RWPE2 (cell line): ENCODE measurements at regions not wholly inside any gene's neighbourhood (a gene's known extent, or its start where the extent isn't known, plus 50 kb on each side); places are given as distances from the start of the nearest gene placed in this dataset.
A peak's percentile ranks its signal among the peaks of the same experiment; 100 is the strongest.

Experiments used
- ATAC-seq: fragments of 200-7000 bp; cut with Tn5 transposase; 3 replicates; pipeline ENCODE4 v1.9.1; 2021; ENCODE audit warnings: low read depth
- DNase-seq: peaks from one replicate; pipeline ENCODE4 v3.0.0-alpha.2; 2020; ENCODE audit warnings: low spot score
- H3K27ac ChIP-seq: fragments of 450-650 bp; 2 replicates; pipeline ENCODE4 v1.5.1; 2017; ENCODE audit warnings: mild to moderate bottlenecking; ENCODE audit not compliant: poor library complexity, severe bottlenecking
- H3K27me3 ChIP-seq: fragments of 250-450 bp; sonication (Bioruptor Pico); 2 replicates; pipeline ENCODE4 v1.5.1; 2021; ENCODE audit warnings: mild to moderate bottlenecking, moderate library complexity; ENCODE audit not compliant: insufficient read depth, poor library complexity, severe bottlenecking
- H3K36me3 ChIP-seq: fragments of 250-450 bp; sonication (Bioruptor Pico); 2 replicates; pipeline ENCODE4 v1.5.1; 2020; ENCODE audit warnings: low read depth, mild to moderate bottlenecking, moderate library complexity
- H3K4me1 ChIP-seq: fragments of 250-450 bp; sonication (Bioruptor Pico); 2 replicates; pipeline ENCODE4 v1.5.1; 2021; ENCODE audit warnings: mild to moderate bottlenecking, moderate library complexity; ENCODE audit not compliant: insufficient read depth, poor library complexity, severe bottlenecking
- H3K4me3 ChIP-seq: fragments of 250-450 bp; sonication (Bioruptor Pico); 2 replicates; pipeline ENCODE4 v1.5.1; 2021; ENCODE audit warnings: mild to moderate bottlenecking, moderate library complexity; ENCODE audit not compliant: severe bottlenecking
- H3K9me3 ChIP-seq: fragments of 250-450 bp; sonication (Bioruptor Pico); 2 replicates; pipeline ENCODE4 v1.5.1; 2021; ENCODE audit warnings: mild to moderate bottlenecking, moderate library complexity; ENCODE audit not compliant: severe bottlenecking
- TF ChIP-seq, protein P1 (sequence below): fragments of 450-650 bp; IDR thresholded peaks from one replicate; pipeline ENCODE4 v1.5.1; 2017; ENCODE audit warnings: mild to moderate bottlenecking, moderate library complexity; ENCODE audit not compliant: poor library complexity, severe bottlenecking

GRCh38 chr19:31416548-31416947, 67.3 kb upstream of the TSHZ3 start:
- TF ChIP-seq, protein P1, sequence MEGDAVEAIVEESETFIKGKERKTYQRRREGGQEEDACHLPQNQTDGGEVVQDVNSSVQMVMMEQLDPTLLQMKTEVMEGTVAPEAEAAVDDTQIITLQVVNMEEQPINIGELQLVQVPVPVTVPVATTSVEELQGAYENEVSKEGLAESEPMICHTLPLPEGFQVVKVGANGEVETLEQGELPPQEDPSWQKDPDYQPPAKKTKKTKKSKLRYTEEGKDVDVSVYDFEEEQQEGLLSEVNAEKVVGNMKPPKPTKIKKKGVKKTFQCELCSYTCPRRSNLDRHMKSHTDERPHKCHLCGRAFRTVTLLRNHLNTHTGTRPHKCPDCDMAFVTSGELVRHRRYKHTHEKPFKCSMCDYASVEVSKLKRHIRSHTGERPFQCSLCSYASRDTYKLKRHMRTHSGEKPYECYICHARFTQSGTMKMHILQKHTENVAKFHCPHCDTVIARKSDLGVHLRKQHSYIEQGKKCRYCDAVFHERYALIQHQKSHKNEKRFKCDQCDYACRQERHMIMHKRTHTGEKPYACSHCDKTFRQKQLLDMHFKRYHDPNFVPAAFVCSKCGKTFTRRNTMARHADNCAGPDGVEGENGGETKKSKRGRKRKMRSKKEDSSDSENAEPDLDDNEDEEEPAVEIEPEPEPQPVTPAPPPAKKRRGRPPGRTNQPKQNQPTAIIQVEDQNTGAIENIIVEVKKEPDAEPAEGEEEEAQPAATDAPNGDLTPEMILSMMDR: no peak
- no peak overlapping the region for H3K27ac ChIP-seq
- ATAC-seq (no peak), DNase-seq (no peak)
- H3K27me3 ChIP-seq: no peaks in the 10 kb centered on the region
- H3K4me3 ChIP-seq: no peak overlapping the region
- no peaks in the 10 kb centered on the region for H3K36me3 ChIP-seq
- H3K4me1 ChIP-seq: no peaks in the 10 kb centered on the region
- no peaks in the 10 kb centered on the region for H3K9me3 ChIP-seq

DNA sequence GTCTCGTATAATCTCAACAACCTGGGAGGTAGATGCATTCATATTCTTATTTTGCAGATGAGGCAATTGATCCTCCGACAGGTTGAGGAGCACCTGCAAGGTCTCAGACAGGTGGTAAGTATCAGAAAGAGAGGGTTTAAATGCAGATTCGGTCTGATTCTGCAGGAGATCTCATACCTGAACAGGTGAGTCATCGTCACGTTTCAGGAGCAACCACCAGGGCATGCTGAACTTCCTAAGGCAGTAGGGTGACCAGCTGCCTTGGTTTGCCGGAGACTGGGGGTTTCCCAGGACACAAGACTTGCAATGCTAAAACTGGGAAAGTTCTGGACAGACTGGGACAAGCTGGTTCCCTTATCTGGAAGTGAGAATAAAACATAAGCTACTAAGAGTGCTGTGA, 68.8 kb upstream of the TSHZ3 start:
- H3K4me3 ChIP-seq: no peak overlapping the region
- ATAC-seq (peak; percentile 70), DNase-seq (no peak)
- H3K9me3 ChIP-seq: no peaks in the 10 kb centered on the region
- no peaks in the 10 kb centered on the region for H3K27me3 ChIP-seq
- H3K27ac ChIP-seq: no peak overlapping the region
- no peaks in the 10 kb centered on the region for H3K36me3 ChIP-seq
- H3K4me1 ChIP-seq: no peaks in the 10 kb centered on the region
- TF ChIP-seq, protein P1: no peak

DNA sequence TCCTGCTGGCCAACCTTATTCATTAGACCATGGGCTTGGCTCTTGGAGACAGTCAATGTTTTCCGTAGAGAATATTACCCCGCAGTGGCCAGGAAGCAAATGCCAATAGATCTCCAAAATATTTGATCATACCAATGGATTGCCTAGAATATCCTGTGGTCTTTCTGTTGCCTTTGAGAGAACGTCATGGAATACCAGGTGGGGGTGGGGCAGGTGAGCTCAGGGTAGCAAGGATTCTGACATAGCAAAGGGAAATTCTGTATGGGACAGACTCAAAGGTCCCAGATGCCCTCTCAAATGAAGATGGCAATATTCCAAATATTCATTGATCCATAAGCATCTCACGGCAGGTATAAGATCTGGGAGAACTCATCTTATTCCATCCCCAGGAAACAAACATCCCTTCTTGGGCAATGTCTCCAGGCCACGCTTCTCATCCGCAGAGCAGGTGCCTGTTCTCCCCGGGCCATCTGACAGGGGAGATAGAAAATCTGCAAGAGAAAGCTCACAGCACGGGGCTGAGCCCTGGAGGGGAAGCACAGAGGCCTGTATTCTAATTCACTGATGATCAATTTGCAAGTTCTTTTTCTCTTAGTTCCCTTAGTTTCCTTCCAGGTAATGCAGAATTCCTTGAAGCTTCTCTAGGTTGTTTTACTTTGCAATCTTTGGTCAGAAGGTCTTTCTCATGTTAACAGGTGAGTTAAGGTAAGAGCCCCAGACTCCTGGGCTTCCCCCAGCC, 69.6 kb upstream of the TSHZ3 start:
- H3K27me3 ChIP-seq: no peaks in the 10 kb centered on the region
- H3K27ac ChIP-seq: no peak overlapping the region
- TF ChIP-seq, protein P1: no peak
- H3K36me3 ChIP-seq: no peaks in the 10 kb centered on the region
- no peaks in the 10 kb centered on the region for H3K9me3 ChIP-seq
- no peaks in the 10 kb centered on the region for H3K4me1 ChIP-seq
- H3K4me3 ChIP-seq: no peak overlapping the region
- DNase-seq: no peak
- no peak for ATAC-seq

GRCh38 chr19:31419871-31420445, 70.7 kb upstream of the TSHZ3 start:
- H3K36me3 ChIP-seq: no peaks in the 10 kb centered on the region
- no peak for DNase-seq
- H3K27me3 ChIP-seq: no peaks in the 10 kb centered on the region
- no peaks in the 10 kb centered on the region for H3K9me3 ChIP-seq
- no peak for ATAC-seq
- no peak overlapping the region for H3K27ac ChIP-seq
- H3K4me1 ChIP-seq: no peaks in the 10 kb centered on the region
- H3K4me3 ChIP-seq: no peak overlapping the region
- TF ChIP-seq, protein P1: no peak

- Histone ChIP-seq H3K4me1 (no peaks in the 10 kb centered on the region), H3K27me3 (no peaks in the 10 kb centered on the region), H3K27ac (no peak overlapping the region), H3K9me3 (no peaks in the 10 kb centered on the region), H3K4me3 (no peak overlapping the region), H3K36me3 (no peaks in the 10 kb centered on the region)
- TF ChIP-seq, protein P1: no peak
- DNase-seq: no peak
- ATAC-seq: no peak
These were observed 71.8 kb upstream of the TSHZ3 start for GRCh38 chr19:31421082-31421481.
